Glutamatergic neuron (in vitro differentiated cells): ENCODE measurements at regions not wholly inside any gene's neighbourhood (a gene's known extent, or its start where the extent isn't known, plus 50 kb on each side); places are given as distances from the start of the nearest gene placed in this dataset.
A peak's percentile ranks its signal among the peaks of the same experiment; 100 is the strongest.

Experiments
- DNase-seq: peaks from one replicate; pipeline ENCODE4 v3.0.0; 2022
- H3K27ac Mint-ChIP-seq: one replicate; pipeline ENCODE4 v1.8.0; 2020; ENCODE audit warnings: mild to moderate bottlenecking, mixed read lengths, inconsistent platforms; ENCODE audit not compliant: unreplicated experiment
- H3K27me3 Mint-ChIP-seq: one replicate; pipeline ENCODE4 v1.8.0; 2020; ENCODE audit warnings: mild to moderate bottlenecking, moderate library complexity, mixed read lengths, inconsistent platforms; ENCODE audit not compliant: unreplicated experiment
- H3K36me3 Mint-ChIP-seq: one replicate; pipeline ENCODE4 v1.8.0; 2020; ENCODE audit warnings: mild to moderate bottlenecking, mixed read lengths, inconsistent platforms; ENCODE audit not compliant: unreplicated experiment
- H3K4me1 Mint-ChIP-seq: one replicate; pipeline ENCODE4 v1.8.0; 2020; ENCODE audit warnings: mild to moderate bottlenecking, low read depth, mixed read lengths, inconsistent platforms; ENCODE audit not compliant: unreplicated experiment
- H3K4me3 Mint-ChIP-seq: one replicate; pipeline ENCODE4 v1.8.0; 2020; ENCODE audit warnings: mild to moderate bottlenecking, mixed read lengths, inconsistent platforms; ENCODE audit not compliant: unreplicated experiment
- H3K9me3 Mint-ChIP-seq: one replicate; pipeline ENCODE4 v1.8.0; 2020; ENCODE audit warnings: mild to moderate bottlenecking, moderate library complexity, mixed read lengths, inconsistent platforms; ENCODE audit not compliant: unreplicated experiment
- CTCF ChIP-seq: fragments of 200-600 bp; sonication (generic); IDR thresholded peaks from one replicate; pipeline ENCODE4 v1.5.0; 2021; ENCODE audit not compliant: partially characterized antibody, unreplicated experiment

DNA sequence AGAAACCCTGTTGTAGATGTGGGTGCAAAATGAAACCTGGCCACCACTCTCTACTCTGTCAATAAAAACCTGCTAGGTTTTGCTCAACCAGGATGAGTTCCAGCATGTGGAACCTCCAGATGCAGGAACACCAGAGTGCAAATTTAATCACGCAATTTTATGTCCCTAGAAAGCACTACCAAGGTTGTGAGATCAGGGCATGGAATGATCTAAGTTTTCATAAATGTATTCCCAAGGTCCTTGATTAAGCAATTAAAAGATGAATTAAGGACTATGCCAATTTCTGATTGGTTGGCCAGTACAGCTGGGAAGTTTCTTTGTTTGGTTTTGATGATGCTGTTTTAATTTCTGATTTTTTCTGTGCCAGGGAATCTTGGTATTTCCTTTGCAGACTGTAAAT lies 179.2 kb downstream of the KCNS3 start:
- Mint-ChIP-seq H3K36me3 (no peaks in the 10 kb centered on the region), H3K4me3 (no peak overlapping the region), H3K4me1 (no peaks in the 10 kb centered on the region), H3K27ac (no peak overlapping the region), H3K9me3 (peaks cover 3% of the 10 kb centered on the region), H3K27me3 (peaks cover 2% of the 10 kb centered on the region)
- DNase-seq: no peak
- no peak for TF ChIP-seq CTCF

DNA sequence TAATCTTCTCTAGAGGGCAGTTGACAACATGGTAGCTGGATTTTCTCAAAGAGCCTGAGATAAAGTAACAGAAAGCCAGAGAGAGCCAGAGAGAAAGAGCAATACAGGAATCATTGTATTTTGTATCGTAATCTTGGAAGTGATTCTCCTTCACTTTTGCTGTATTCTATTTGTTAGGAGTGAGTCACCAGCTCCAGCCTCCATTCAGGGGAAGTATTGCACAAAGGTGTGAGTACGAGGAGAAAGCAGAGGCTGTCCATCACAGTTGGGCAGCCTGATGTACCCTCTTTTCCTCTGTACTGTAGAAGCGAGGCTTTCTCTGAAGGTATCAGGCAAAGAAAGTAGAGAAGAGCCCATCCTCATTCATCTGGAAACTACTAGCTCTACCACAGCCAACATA lies 176.8 kb downstream of the KCNS3 start:
- Mint-ChIP-seq H3K9me3 (peaks cover 3% of the 10 kb centered on the region), H3K27ac (no peak overlapping the region), H3K36me3 (no peaks in the 10 kb centered on the region), H3K4me3 (no peak overlapping the region), H3K4me1 (no peaks in the 10 kb centered on the region), H3K27me3 (peaks cover 2% of the 10 kb centered on the region)
- TF ChIP-seq CTCF: no peak
- no peak for DNase-seq

DNA sequence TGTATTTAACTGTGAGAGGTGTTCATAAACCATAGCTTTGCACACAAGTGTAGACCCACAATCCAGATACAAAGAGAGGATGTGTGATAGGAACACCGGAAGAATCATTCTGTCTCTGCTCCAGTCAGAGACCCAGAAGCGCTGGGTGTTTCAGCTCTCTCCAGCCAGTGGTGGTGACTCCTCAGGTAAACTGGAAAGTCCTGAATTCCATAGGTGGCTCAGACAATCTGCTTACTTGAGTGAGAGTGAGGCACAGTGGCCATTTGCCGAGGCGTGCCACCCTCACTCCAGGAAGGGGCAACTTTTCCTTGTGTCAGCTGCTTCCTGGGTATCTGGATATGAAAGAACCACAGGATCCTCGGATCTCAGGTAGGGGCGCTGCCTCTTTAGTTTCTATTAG lies 171.5 kb downstream of the KCNS3 start:
- TF ChIP-seq CTCF: no peak
- Mint-ChIP-seq H3K4me3 (no peak overlapping the region), H3K27ac (no peak overlapping the region), H3K36me3 (peaks cover 12% of the 10 kb centered on the region), H3K9me3 (peaks cover 14% of the 10 kb centered on the region), H3K27me3 (peaks cover 5% of the 10 kb centered on the region), H3K4me1 (peaks cover 9% of the 10 kb centered on the region)
- DNase-seq: no peak

- no peak for DNase-seq
- peaks cover 13% of the 10 kb centered on the region for H3K9me3 Mint-ChIP-seq
- H3K27ac Mint-ChIP-seq: no peak overlapping the region
- no peak overlapping the region for H3K4me3 Mint-ChIP-seq
- peaks cover 12% of the 10 kb centered on the region for H3K36me3 Mint-ChIP-seq
- no peak for TF ChIP-seq CTCF
- peaks cover 3% of the 10 kb centered on the region for H3K27me3 Mint-ChIP-seq
- peaks cover 9% of the 10 kb centered on the region for H3K4me1 Mint-ChIP-seq
These were observed 170.9 kb downstream of the KCNS3 start for GRCh38 chr2:18049325-18049724.

GRCh38 chr2:18047896-18048657 lies 169.6 kb downstream of the KCNS3 start:
- Mint-ChIP-seq H3K27ac (peak overlapping the region; percentile 80), H3K9me3 (peaks cover 13% of the 10 kb centered on the region), H3K4me1 (peaks cover 9% of the 10 kb centered on the region), H3K36me3 (peaks cover 12% of the 10 kb centered on the region), H3K4me3 (no peak overlapping the region), H3K27me3 (peaks cover 3% of the 10 kb centered on the region)
- DNase-seq: no peak
- TF ChIP-seq CTCF: no peak
